Ramos (cell line): ENCODE measurements at regions not wholly inside any gene's neighbourhood (a gene's known extent, or its start where the extent isn't known, plus 50 kb on each side); places are given as distances from the start of the nearest gene placed in this dataset.

Experiments used
- in situ Hi-C: fragments of 300-500 bp; cut with MboI; formaldehyde crosslinking; loops from one replicate; pipeline ENCODE4 v1.14.3; 2022; ENCODE audit warnings: low sequenced_read_pairs; ENCODE audit not compliant: unreplicated experiment

GRCh38 chr1:14365301-14365988, 233.0 kb upstream of the KAZN start:
- in situ Hi-C loops: no loop called here

GRCh38 chr1:14366091-14367018, 232.1 kb upstream of the KAZN start:
- in situ Hi-C loops: no loop called here

- in situ Hi-C loops: no loop called here
Observed at GRCh38 chr1:14367451-14367850, 231.0 kb upstream of the KAZN start.

- in situ Hi-C loops: no loop called here
Observed at GRCh38 chr1:14369526-14370213, 228.8 kb upstream of the KAZN start.

- in situ Hi-C loops: no loop called here
Observed at GRCh38 chr1:14371771-14372497, 226.6 kb upstream of the KAZN start.

- in situ Hi-C loops: no loop called here
Observed at GRCh38 chr1:14372526-14372925, 226.0 kb upstream of the KAZN start.

GRCh38 chr1:14373081-14373758, 225.3 kb upstream of the KAZN start:
- in situ Hi-C loops: no loop called here

GRCh38 chr1:14375226-14375625, 223.3 kb upstream of the KAZN start:
- in situ Hi-C loops: no loop called here

GRCh38 chr1:14377386-14377785, 221.1 kb upstream of the KAZN start:
- in situ Hi-C loops: no loop called here

GRCh38 chr1:14380408-14380807, 218.1 kb upstream of the KAZN start:
- in situ Hi-C loops: no loop called here

GRCh38 chr1:14390816-14391215, 207.7 kb upstream of the KAZN start:
- in situ Hi-C loops: no loop called here

GRCh38 chr1:14392161-14392858, 206.2 kb upstream of the KAZN start:
- in situ Hi-C loops: no loop called here

GRCh38 chr1:14392859-14393365, 205.6 kb upstream of the KAZN start:
- in situ Hi-C loops: no loop called here

- in situ Hi-C loops: no loop called here
Observed at GRCh38 chr1:14396100-14396499, 202.4 kb upstream of the KAZN start.

GRCh38 chr1:14403961-14404645, 194.4 kb upstream of the KAZN start:
- in situ Hi-C loops: no loop called here

- in situ Hi-C loops: no loop called here
Observed at GRCh38 chr1:14404862-14405301, 193.6 kb upstream of the KAZN start.

- in situ Hi-C loops: no loop called here
Observed at GRCh38 chr1:14412235-14412634, 186.2 kb upstream of the KAZN start.

GRCh38 chr1:14413819-14414490, 184.5 kb upstream of the KAZN start:
- in situ Hi-C loops: no loop called here
